Iris pigment epithelial cell (primary cell): ENCODE measurements at regions not wholly inside any gene's neighbourhood (a gene's known extent, or its start where the extent isn't known, plus 50 kb on each side); places are given as distances from the start of the nearest gene placed in this dataset.

ENCODE experiments used
- DNase-seq: peaks from one replicate; pipeline ENCODE4 v3.0.0-alpha.2; 2011; ENCODE audit warnings: low read depth

GRCh38 chr4:27514711-27515110 is 654.1 kb downstream of the STIM2 start:
- no peak for DNase-seq

GRCh38 chr4:27515140-27515539 is 654.5 kb downstream of the STIM2 start:
- DNase-seq, result no peak

GRCh38 chr4:27518876-27519275 is 658.2 kb downstream of the STIM2 start:
- DNase-seq, result no peak

GRCh38 chr4:27524224-27524623 is 663.6 kb downstream of the STIM2 start:
- DNase-seq, result no peak

- DNase-seq, result no peak
Observed at GRCh38 chr4:27534488-27534887, 673.8 kb downstream of the STIM2 start.

GRCh38 chr4:27568236-27568951 is 707.8 kb downstream of the STIM2 start:
- no peak for DNase-seq

GRCh38 chr4:27568952-27569319 is 708.3 kb downstream of the STIM2 start:
- DNase-seq, result no peak

- DNase-seq, result no peak
Observed at GRCh38 chr4:27574743-27575142, 714.1 kb downstream of the STIM2 start.

- no peak for DNase-seq
Observed at GRCh38 chr4:27577951-27578350, 717.3 kb downstream of the STIM2 start.

GRCh38 chr4:27592738-27593137 is 732.1 kb downstream of the STIM2 start:
- no peak for DNase-seq

- DNase-seq, result peak; percentile 1
Observed at GRCh38 chr4:27594922-27595321, 734.3 kb downstream of the STIM2 start.

- DNase-seq, result no peak
Observed at GRCh38 chr4:27595571-27596360, 735.1 kb downstream of the STIM2 start.

GRCh38 chr4:27602172-27602571 is 741.5 kb downstream of the STIM2 start:
- DNase-seq, result no peak

- no peak for DNase-seq
Observed at GRCh38 chr4:27604692-27605091, 744.1 kb downstream of the STIM2 start.

- peak; percentile 9 for DNase-seq
Observed at GRCh38 chr4:27616166-27616565, 755.5 kb downstream of the STIM2 start.

GRCh38 chr4:27619435-27619834 is 758.8 kb downstream of the STIM2 start:
- DNase-seq, result no peak

GRCh38 chr4:27620886-27621285 is 760.2 kb downstream of the STIM2 start:
- no peak for DNase-seq

- DNase-seq, result no peak
Observed at GRCh38 chr4:27624749-27625148, 764.1 kb downstream of the STIM2 start.

GRCh38 chr4:27628609-27629008 is 768.0 kb downstream of the STIM2 start:
- DNase-seq, result no peak

GRCh38 chr4:27629532-27630225 is 769.0 kb downstream of the STIM2 start:
- DNase-seq, result no peak

- DNase-seq, result no peak
Observed at GRCh38 chr4:27635936-27636913, 775.6 kb downstream of the STIM2 start.
